Keratinocyte (primary cell): ENCODE measurements at regions not wholly inside any gene's neighbourhood (a gene's known extent, or its start where the extent isn't known, plus 50 kb on each side); places are given as distances from the start of the nearest gene placed in this dataset.

Experiments used
- DNase-seq: peaks from one replicate; pipeline ENCODE4 v3.0.0-alpha.2; 2011; ENCODE audit warnings: low read depth, missing footprints, low spot score
- FAIRE-seq: peaks from 2 replicates; lab custom pipeline; 2011; peaks lifted over from hg19 to GRCh38; lab: Jason Lieb, UNC
- H2AFZ ChIP-seq: 2 replicates; pipeline ENCODE4 v1.6.0; 2012; ENCODE audit warnings: low read length, control low read depth, inconsistent platforms; ENCODE audit not compliant: control insufficient read depth
- H3K27ac ChIP-seq: 2 replicates; pipeline ENCODE4 v1.5.1; 2011; ENCODE audit warnings: low read length; ENCODE audit not compliant: control insufficient read depth, insufficient read depth
- H3K27me3 ChIP-seq: 3 replicates; pipeline ENCODE4 v1.6.0; 2011; ENCODE audit warnings: low read length; ENCODE audit not compliant: control insufficient read depth, insufficient read depth; ENCODE audit errors: extremely low read depth
- H3K36me3 ChIP-seq, 2 experiments: 2 replicates in 1 of 2; 3 replicates in 1 of 2; pipeline ENCODE4 v1.5.1; 2011; ENCODE audit warnings: low read length in 2 of 2, mild to moderate bottlenecking in 1 of 2; ENCODE audit not compliant: control insufficient read depth in 2 of 2, insufficient read depth in 2 of 2; ENCODE audit errors: extremely low read depth in 1 of 2
- H3K4me1 ChIP-seq: 3 replicates; pipeline ENCODE4 v1.5.1; 2011; ENCODE audit warnings: low read length; ENCODE audit not compliant: control insufficient read depth, insufficient read depth; ENCODE audit errors: extremely low read depth
- H3K4me2 ChIP-seq: 3 replicates; pipeline ENCODE4 v1.6.0; 2011; ENCODE audit warnings: low read depth, low read length; ENCODE audit not compliant: control insufficient read depth, insufficient read depth; ENCODE audit errors: extremely low read depth
- H3K4me3 ChIP-seq, 3 experiments: fragments of 200-600 bp in 1 of 3; sonication (generic) in 1 of 3; 2 replicates in 2 of 3; 3 replicates in 1 of 3; pipeline ENCODE4 v1.5.1; 2011 to 2016; ENCODE audit warnings: low read length in 3 of 3, mild to moderate bottlenecking in 3 of 3, control low read depth in 2 of 3, inconsistent platforms in 1 of 3, low read depth in 1 of 3, mixed read lengths in 1 of 3, mixed run types in 1 of 3, moderate library complexity in 1 of 3; ENCODE audit not compliant: control insufficient read depth in 2 of 3, insufficient read depth in 2 of 3; ENCODE audit errors: extremely low read depth in 1 of 3
- H3K79me2 ChIP-seq: 2 replicates; pipeline ENCODE4 v1.6.0; 2012; ENCODE audit warnings: low read length; ENCODE audit not compliant: control insufficient read depth, insufficient read depth
- H3K9ac ChIP-seq: 3 replicates; pipeline ENCODE4 v1.6.0; 2011; ENCODE audit warnings: low read length; ENCODE audit not compliant: control insufficient read depth, insufficient read depth; ENCODE audit errors: extremely low read depth
- H3K9me1 ChIP-seq: 3 replicates; pipeline ENCODE4 v1.6.0; 2011; ENCODE audit warnings: low read length; ENCODE audit not compliant: control insufficient read depth, insufficient read depth; ENCODE audit errors: extremely low read depth
- H3K9me3 ChIP-seq: 2 replicates; pipeline ENCODE4 v1.5.1; 2012; ENCODE audit warnings: low read depth, low read length; ENCODE audit not compliant: control insufficient read depth
- H4K20me1 ChIP-seq: 3 replicates; pipeline ENCODE4 v1.6.0; 2011; ENCODE audit warnings: low read length; ENCODE audit not compliant: control insufficient read depth, insufficient read depth; ENCODE audit errors: extremely low read depth
- CTCF ChIP-seq, 3 experiments: IDR thresholded peaks in 1 of 3; conservative IDR thresholded peaks in 1 of 3; optimal IDR thresholded peaks in 1 of 3; 2 replicates in 2 of 3; 3 replicates in 1 of 3; pipeline versions ENCODE3 to v1.5.1; 2011; ENCODE audit warnings: low read length in 3 of 3, mild to moderate bottlenecking in 3 of 3, moderate library complexity in 2 of 3, control low read depth in 1 of 3, inconsistent platforms in 1 of 3; ENCODE audit not compliant: insufficient read depth in 2 of 3; ENCODE audit errors: extremely low read depth in 1 of 3
- EZH2 ChIP-seq: IDR thresholded peaks from one replicate; pipeline ENCODE4 v1.6.1; 2012; ENCODE audit warnings: inconsistent platforms, mild to moderate bottlenecking, low read length, moderate library complexity
- dilution Hi-C: fragments of 300-500 bp; cut with MboI; formaldehyde crosslinking; loops from one replicate; pipeline ENCODE4 v1.7.0; 2020; ENCODE audit warnings: low sequenced_read_pairs; ENCODE audit not compliant: extremely low pct_ligation_motif_present

GRCh38 chr16:66251476-66252160 lies 114.9 kb upstream of the CDH5 start:
- no peak overlapping the region for H2AFZ ChIP-seq
- dilution Hi-C loops = no loop called here

GRCh38 chr16:66250686-66251431 lies 115.6 kb upstream of the CDH5 start:
- H3K9ac ChIP-seq = no peak overlapping the region
- no peaks in the 10 kb centered on the region for H3K79me2 ChIP-seq
- H3K9me3 ChIP-seq = peaks cover 2% of the 10 kb centered on the region
- no peaks in the 10 kb centered on the region for H3K36me3 ChIP-seq
- DNase-seq = no peak
- no peaks in the 10 kb centered on the region for H3K27me3 ChIP-seq
- H3K4me3 ChIP-seq = no peak overlapping the region
- peaks cover 13% of the 10 kb centered on the region for H3K4me1 ChIP-seq
- dilution Hi-C loops = no loop called here
- H2AFZ ChIP-seq = no peak overlapping the region
- no peak overlapping the region for H3K27ac ChIP-seq
- no peak for TF ChIP-seq EZH2
- TF ChIP-seq CTCF (optimal IDR thresholded peaks at IDR 0.05 in 1 of 3, IDR thresholded peaks at IDR 0.05 in 1 of 3, conservative IDR thresholded peaks at IDR 0.05 in 1 of 3; ENCODE audit: extremely low read depth in 1 of 3, insufficient read depth in 2 of 3, low read length in 3 of 3) = no peak
- H3K9me1 ChIP-seq = no peaks in the 10 kb centered on the region
- no peaks in the 10 kb centered on the region for H4K20me1 ChIP-seq
- peak; percentile 26 for FAIRE-seq
- peak overlapping the region; percentile 13 for H3K4me2 ChIP-seq

More at GRCh38 chr16:66251476-66252160, 114.9 kb upstream of the CDH5 start:
- H3K4me2 ChIP-seq = peak overlapping the region; percentile 13
- H3K4me1 ChIP-seq = peaks cover 13% of the 10 kb centered on the region
- H3K4me3 ChIP-seq = no peak overlapping the region
- H3K9ac ChIP-seq = no peak overlapping the region
- H3K36me3 ChIP-seq = no peaks in the 10 kb centered on the region
- no peaks in the 10 kb centered on the region for H4K20me1 ChIP-seq
- no peaks in the 10 kb centered on the region for H3K79me2 ChIP-seq
- H3K27me3 ChIP-seq = no peaks in the 10 kb centered on the region
- DNase-seq = no peak
- TF ChIP-seq EZH2 (no peak), CTCF (optimal IDR thresholded peaks at IDR 0.05 in 1 of 3, IDR thresholded peaks at IDR 0.05 in 1 of 3, conservative IDR thresholded peaks at IDR 0.05 in 1 of 3; ENCODE audit: extremely low read depth in 1 of 3, insufficient read depth in 2 of 3, low read length in 3 of 3) (no peak)
- peaks cover 2% of the 10 kb centered on the region for H3K9me3 ChIP-seq
- FAIRE-seq = no peak
- no peaks in the 10 kb centered on the region for H3K9me1 ChIP-seq
- no peak overlapping the region for H3K27ac ChIP-seq
